GM18505 (cell line): ENCODE measurements at regions not wholly inside any gene's neighbourhood (a gene's known extent, or its start where the extent isn't known, plus 50 kb on each side); places are given as distances from the start of the nearest gene placed in this dataset.

ENCODE experiments used
- ATAC-seq: cut with Tn5 transposase; IDR thresholded peaks from one replicate; pipeline ENCODE4 v1.9.1; 2021; ENCODE audit not compliant: unreplicated experiment
- POLR2A ChIP-seq: IDR thresholded peaks from 4 replicates; pipeline ENCODE4 v1.6.1; 2011; ENCODE audit warnings: borderline replicate concordance; ENCODE audit not compliant: insufficient read depth, insufficient read length; ENCODE audit errors: extremely low read depth

DNA sequence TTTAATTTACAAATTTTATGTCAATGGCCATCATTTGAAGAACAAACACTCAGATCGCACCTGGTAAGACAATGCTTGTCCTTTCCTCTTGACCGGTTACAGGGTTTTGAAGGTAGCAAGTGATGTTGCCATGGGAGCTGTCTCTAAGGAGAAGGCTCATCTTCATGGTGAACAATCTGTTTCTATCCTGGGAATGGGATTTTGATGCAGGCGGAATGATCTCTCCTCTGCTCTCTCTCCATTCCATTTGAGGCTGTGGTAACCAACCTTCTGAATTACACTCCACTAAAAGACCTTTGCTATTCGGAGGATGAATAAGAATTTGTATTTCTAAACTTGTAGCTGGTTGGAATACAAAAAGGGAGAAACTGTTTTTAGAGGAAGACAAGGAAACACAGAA lies 57.9 kb upstream of the SLC5A9 start:
- ATAC-seq = no peak
- no peak for TF ChIP-seq POLR2A

DNA sequence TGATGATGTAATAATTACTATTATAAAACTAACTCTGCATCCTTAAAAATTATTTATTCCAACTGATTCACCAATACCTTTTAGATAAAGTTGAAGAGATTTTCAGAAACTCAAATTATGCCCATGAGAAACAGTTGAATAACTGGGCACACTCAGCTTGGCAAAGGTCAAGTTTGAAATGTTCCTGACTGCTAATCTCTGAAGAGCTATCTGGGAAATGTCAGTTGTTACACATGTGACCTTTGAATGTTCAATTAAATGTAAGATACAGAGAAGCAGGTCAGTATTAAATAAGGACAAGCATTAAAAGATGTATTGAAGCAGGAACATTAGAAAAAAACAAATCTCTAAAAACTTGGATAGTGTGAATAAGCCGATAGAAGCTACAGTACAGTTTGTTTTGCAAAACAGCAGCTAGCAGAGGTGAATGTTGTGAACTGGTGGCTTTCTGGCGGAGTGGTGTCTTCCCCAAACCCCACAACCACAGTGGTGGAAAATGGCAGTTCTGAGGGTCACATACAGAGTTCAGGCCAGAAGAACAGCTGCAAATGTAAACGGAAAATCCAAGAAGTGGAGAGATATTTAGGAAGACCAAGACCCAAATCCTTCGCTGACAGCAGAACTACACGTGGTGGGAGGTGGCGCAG lies 61.9 kb upstream of the SLC5A9 start:
- no peak for TF ChIP-seq POLR2A

DNA sequence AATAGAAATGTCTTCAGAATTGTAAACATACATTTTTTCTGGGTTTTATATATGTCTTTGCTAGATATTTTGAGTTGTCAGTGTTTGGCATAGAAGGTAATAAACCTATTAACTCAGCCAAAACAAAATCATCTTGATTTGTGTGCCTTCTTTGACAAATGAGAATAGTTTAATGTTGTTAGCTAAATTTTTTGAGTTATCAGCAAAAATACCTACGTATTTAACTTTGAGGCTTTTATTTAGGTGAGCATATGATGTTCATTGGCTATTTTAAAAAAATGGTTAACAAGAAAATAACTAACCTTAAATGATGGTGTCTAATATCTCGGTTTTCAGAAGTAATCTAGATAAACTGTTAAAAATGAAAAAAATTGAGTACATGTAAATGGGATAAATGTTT lies 83.2 kb upstream of the SLC5A9 start:
- TF ChIP-seq POLR2A = no peak
- ATAC-seq = no peak

More for the DNA sequence above, 61.9 kb upstream of the SLC5A9 start:
- ATAC-seq = no peak

DNA sequence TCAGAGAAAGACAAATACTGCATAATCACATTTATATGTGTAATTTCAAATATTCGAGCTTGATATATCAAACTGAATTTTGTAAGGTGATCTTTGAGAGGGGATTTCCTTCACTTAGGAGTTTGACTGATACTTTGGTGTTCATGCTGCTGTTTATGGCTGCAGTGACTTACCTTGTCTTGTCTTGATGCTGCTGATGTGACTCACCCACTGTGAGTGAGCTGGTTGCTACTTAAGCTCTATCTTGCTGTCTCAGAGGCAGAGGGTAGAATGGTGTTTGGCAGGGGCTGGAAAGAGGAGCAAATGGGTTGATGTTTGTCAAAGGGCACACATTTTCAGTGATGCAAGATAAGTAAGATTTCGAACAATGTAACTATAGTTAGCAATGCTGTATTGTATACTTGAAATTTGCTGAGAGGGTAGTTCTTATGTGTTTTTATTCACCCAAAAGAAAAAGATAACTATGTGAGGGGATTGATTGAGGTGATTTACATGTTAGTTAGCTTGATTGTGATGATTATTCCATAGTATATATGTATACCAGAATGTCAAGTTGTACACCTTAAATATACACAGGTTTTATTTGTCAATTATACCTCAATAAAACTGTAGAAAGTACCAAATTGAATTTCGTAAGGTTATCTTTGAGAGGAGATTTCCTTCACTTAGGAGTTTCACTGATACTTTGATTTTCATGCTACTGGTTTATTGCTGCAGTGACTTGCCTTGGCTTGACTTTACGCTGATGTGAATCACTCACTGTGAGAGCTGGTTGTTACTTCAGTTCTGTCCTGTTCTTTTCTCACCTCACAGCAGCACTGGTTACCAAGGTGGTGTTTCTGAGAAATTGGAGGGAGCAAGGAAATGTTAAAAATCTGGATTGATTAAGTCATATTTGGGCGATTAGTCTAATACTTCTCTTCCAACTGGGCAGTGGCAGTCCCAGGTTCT lies 94.5 kb upstream of the SLC5A9 start:
- ATAC-seq = no peak
- TF ChIP-seq POLR2A = no peak

- no peak for TF ChIP-seq POLR2A
- ATAC-seq = no peak
Observed at GRCh38 chr1:48123647-48124046, 98.9 kb upstream of the SLC5A9 start.

DNA sequence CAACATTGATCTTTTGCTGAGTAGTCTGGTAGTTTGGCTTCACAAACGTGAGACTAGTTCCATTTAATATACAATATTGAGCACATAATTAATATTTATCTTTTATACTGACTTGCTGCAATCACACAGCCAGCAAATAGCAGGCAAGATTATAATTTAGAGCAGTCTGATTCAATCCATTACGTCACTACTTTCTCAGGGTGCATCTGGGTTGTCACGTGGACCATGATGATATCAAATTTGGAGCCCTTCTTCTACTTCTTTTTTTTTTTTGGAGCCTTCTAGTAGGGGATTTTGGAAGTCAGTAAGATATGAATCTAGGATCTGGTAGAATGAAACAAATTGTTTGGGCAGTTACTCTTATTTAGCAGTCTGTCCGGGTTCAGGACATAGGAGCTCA lies 100.6 kb upstream of the SLC5A9 start:
- no peak for ATAC-seq
- no peak for TF ChIP-seq POLR2A

GRCh38 chr1:48120621-48121020 lies 101.9 kb upstream of the SLC5A9 start:
- no peak for TF ChIP-seq POLR2A
- no peak for ATAC-seq

DNA sequence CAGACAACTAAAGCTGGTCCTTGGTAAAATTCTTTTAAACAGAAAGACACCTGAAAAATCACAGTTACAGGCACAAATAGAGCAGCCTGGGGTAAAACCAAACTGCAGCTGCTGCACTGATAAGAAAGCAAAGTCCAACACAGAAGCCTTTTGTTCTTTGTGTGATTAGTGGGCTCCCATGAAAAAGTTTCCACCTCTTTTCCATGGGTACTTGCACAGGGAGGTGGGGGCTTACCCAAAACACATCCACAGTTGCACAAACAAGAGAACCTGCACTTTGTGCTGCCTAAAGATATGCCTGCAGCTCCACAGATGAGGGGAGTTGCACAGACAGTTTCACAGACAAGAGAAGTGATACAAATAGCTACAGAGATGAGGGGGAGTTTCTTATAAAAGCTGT lies 106.7 kb upstream of the SLC5A9 start:
- no peak for TF ChIP-seq POLR2A
- ATAC-seq = no peak

DNA sequence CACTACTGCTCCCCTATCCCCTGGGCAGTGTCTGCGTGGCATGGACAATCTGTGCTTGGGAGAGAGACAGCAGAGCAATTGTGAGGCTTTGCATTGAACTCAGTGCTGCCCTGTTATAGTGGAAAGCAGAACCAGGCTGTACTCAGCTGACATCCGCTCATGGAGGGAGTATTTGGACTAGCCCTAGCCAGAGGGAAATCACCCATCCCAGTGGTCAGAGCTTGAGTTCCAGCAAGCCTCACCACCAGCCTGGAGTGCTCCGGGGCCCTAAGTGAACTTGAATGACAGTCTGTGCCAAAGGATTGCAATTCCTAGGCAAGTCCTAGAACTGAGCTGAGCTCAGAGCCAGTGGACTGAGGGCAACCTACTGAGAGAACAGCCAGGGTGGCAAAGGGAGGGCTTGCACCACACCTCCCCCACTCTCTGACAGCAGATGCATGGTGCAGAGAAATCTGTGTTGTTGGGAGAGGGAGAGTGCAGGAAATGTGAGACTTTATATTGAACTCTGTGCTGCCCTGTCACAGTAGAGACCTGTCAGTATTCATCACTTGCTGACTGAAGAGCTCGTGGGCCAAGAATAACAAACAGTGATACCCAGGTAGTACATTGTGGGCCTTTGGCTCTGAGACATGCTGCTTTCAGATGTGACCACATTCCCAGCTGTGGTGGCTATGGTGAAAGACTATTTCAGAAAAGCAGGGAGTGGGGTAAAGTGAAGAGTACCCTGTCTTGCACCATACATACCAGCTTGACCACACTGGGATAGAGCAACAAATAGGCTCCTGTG lies 107.7 kb upstream of the SLC5A9 start:
- no peak for ATAC-seq
- TF ChIP-seq POLR2A = no peak

DNA sequence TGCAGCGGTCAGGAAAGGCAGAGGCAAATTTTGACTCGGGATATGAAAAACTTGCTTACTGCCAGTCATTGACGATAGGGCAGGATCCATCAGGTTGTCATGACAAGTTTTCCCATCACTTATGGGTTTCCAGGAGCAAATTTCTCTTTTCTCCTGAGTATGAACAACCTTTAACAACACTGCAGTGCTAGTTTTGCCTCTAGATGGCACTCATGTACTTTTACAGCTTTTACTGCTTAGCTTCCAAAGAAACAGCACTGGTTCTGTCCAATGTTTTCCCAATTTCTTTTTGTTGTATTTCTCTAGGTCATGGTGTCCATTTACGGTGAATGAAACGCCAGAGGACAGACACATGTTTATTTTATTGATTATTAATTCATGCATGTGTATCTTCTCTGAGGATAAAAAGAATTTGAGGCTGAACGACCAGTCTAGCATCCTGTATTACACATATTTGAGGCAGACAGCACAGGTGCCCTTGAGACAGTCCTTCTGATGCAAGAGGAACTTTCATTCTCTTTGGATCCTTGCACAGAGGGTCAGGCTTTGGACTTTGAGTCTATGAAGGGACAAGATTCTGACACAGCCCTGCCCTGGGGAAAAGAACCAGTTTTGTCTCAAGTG lies 112.3 kb upstream of the TRABD2B start:
- no peak for TF ChIP-seq POLR2A

GRCh38 chr1:48107516-48107915 lies 110.3 kb upstream of the TRABD2B start:
- no peak for ATAC-seq
- no peak for TF ChIP-seq POLR2A

More for the DNA sequence above, 112.3 kb upstream of the TRABD2B start:
- no peak for ATAC-seq

GRCh38 chr1:48106049-48106448 lies 108.9 kb upstream of the TRABD2B start:
- no peak for ATAC-seq
- no peak for TF ChIP-seq POLR2A

DNA sequence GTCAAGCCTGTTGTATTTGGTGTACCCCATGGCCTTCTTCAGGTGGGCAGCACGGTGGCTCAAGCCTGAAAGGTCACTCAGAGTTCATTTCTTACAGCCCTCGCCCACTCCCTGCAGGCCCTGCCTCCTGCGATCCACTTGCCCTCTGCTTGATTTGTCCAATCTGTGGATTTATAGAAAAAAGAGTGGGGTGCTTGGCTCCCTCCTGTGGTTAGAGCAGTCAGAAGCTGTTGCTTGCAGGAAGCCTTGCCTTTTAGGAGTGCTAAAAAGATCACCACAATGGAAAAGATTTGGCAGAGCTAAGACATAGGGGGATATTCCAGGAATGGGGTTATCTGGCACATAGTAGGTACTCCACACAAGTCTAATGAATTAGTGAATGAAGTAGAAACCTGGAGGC lies 108.0 kb upstream of the TRABD2B start:
- no peak for TF ChIP-seq POLR2A
- no peak for ATAC-seq
